Hematopoietic multipotent progenitor cell treated with erythropoietin and hydrocortisone succinate and interleukin-3 and kit ligand, for 8 days (in vitro differentiated cells): ENCODE measurements at regions not wholly inside any gene's neighbourhood (a gene's known extent, or its start where the extent isn't known, plus 50 kb on each side); places are given as distances from the start of the nearest gene placed in this dataset.
"Not testable (repeated sequence)": the region's sequence is repeated elsewhere in the genome, so short reads cannot be mapped to it uniquely, and the experiment has no call there.

Source experiments
- DNase-seq: peaks from one replicate; pipeline ENCODE4 v3.0.0-alpha.2; 2015

- no peak for DNase-seq
These were observed 862.2 kb upstream of the LRATD1 start for GRCh38 chr2:13770279-13770678.

DNA sequence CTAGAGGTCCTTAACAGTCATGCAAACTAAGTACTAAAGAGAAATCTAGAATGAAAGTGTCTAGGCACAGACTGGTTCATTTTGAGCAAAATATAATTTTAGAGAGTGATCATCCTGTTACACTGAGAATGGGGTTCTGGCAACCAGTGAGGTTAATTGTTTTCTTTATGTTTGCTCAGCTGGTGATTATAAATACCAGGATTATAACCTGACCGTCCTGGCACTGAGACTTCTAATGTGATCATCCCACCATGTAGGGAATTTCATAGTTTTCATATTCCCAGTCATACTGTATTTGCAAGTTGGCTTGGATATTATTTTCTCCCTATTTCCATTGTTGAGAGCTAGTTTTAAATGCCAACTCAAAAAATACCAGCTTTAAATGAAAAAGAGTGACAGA is 852.5 kb upstream of the LRATD1 start:
- DNase-seq, result no peak

- no peak for DNase-seq
These were observed 841.4 kb upstream of the LRATD1 start for GRCh38 chr2:13791019-13791547.

GRCh38 chr2:13806539-13806938 is 826.0 kb upstream of the LRATD1 start:
- no peak for DNase-seq

DNA sequence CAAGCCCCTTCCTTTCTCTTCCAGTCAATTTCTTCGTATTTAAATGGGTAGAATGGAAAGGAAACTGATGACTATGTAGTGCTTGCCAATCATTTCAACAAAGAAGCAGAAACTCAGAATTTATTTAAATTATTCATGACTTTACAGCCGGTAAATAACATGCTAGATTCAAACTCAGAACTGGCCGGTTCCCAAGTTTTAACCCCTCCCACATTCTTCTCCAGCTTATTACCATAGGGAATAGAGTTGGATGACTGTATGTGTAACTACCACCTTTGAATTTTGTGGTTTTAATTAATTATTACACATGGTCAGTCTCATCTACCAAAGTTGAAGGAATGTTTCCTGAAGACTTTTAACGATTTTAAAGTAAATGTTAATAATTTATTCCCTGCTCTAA is 819.3 kb upstream of the LRATD1 start:
- no peak for DNase-seq

- no peak for DNase-seq
These were observed 814.5 kb upstream of the LRATD1 start for GRCh38 chr2:13818002-13818401.

GRCh38 chr2:13819896-13820295 is 812.6 kb upstream of the LRATD1 start:
- no peak for DNase-seq

DNA sequence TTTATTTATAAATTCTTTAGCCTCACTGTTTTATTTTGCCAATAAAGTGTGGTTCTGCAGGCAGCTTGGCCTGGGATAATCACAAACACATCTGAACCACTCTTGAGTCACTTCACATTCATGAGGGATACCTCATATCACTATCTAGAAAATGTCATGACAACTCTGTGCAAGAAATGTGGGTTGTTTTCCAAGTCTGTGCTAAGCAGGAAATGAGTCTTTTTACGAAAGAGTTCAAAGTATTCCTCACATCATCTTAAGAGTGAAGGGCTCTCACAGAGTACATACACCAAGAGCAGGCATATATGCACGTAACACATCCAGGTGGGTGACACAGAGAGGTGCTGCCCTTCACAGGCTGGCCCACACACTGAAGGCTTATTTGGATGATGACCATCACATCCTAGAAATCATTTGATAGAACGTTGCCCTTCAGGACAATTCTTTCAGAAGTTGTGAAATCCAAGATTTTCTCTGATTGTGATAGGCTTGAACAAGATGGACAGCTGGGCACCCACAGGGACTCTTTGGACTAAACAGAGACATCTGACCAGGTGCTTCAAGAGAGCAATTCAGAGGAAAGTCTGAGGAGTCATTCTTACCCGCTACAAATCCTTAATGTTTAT is 811.1 kb upstream of the LRATD1 start:
- no peak for DNase-seq

GRCh38 chr2:13822365-13822764 is 810.2 kb upstream of the LRATD1 start:
- DNase-seq, result no peak

- DNase-seq, result no peak
These were observed 806.1 kb upstream of the LRATD1 start for GRCh38 chr2:13826314-13826853.

- DNase-seq, result no peak
These were observed 773.9 kb upstream of the LRATD1 start for GRCh38 chr2:13858626-13859025.

DNA sequence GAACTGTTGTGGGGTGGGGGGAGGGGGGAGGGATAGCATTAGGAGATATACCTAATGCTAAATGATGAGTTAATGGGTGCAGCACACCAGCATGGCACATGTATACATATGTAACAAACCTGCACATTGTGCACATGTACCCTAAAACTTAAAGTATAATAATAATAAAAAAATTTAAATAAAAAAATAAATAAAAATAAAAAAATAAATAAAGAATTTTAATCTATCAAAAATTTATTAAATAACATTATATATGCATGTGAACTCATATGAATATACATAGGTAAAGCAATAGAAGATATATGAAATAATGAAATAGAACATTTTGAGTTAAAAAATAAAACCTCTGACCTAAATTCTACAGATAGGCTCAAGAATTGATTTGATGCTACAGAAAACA is 764.2 kb upstream of the LRATD1 start:
- not testable (repeated sequence) for DNase-seq

- DNase-seq, result no peak
These were observed 756.0 kb upstream of the LRATD1 start for GRCh38 chr2:13876491-13877037.

- DNase-seq, result no peak
These were observed 754.9 kb upstream of the LRATD1 start for GRCh38 chr2:13877571-13877970.

DNA sequence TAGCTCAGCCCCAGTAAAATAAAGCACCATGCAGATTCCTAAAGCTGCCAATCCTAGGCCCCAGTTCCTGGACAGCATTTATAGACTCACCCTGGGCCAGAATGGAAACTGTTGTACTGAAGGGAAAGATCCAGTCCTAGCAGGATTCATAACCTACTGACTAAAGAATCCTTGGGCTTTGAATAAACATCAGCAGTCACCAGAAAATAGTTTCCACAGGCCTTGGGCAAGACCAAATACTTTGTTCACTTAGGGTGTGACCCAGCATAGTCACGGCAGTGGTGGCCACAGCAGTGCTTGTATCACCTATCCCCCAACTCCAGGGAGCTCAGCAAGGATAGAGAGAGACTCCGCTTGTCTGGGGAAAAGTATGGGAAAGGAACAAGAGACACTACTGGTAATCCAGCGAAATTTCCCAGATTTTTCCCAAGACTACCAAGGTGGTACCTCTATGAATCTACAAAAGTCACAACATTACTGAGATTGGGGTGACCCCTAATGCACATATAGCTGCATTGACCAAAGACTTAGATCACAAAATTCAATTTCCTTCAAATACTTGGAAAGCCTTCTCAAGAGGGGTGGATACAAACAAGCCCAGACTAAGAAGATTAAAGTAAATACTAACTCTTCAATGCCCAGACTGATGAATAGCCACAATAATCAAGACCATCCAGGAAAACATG is 748.1 kb upstream of the LRATD1 start:
- no peak for DNase-seq

DNA sequence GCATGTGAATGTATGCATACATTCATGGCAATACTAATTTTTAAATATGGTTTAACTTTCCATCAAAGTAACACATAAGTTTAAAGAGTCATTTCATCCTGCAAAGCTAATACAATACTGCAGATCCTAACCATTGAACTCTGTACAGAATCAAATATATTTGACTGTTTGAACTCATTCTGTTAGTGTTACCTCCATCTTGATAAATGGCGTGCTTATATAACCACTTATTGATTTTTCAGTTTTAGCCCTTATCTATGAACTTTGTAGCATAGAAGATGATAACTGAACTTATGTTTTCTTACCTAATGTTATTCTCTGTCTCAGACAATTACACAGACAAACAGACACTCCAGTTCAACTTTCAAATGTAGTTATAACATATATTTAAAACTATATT is 731.0 kb upstream of the LRATD1 start:
- no peak for DNase-seq

DNA sequence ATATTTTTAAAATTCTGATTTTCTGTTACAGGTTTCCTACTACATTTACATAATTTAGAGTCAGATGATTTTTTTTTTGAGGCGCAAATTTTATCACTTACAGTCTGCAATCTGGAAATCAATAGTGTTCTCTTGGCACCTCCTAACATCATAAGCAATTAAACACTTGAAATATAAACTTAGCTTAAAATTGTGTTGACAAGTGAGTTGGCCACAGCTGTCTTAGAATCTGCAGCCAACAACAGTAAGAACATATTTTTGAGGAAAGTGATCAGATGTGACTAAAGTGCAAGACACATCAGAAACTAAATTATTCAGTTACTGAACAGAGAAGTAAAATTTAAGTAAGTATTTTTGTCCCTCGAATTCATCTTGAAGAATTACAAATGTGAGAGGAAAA is 726.7 kb upstream of the LRATD1 start:
- DNase-seq, result no peak

- no peak for DNase-seq
These were observed 716.5 kb upstream of the LRATD1 start for GRCh38 chr2:13916066-13916465.

DNA sequence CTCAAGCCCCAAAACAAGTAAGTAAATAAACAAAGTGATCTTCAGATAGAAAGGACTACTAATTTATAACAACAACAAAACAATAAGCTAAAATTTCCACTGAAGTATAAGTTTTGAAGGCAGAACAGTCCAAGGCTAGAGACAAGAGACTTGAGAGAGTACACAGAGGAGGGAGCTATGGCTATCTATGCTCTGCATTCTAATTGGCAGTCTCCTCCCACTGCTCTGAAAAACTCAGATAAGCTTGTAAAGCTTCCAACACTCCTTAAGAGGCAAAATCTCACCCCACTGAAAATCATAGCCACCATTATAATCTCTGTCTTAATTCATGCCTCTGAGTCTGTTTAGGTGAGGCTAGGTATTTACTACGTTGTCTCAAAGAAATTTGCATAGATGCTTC is 714.6 kb upstream of the LRATD1 start:
- no peak for DNase-seq

DNA sequence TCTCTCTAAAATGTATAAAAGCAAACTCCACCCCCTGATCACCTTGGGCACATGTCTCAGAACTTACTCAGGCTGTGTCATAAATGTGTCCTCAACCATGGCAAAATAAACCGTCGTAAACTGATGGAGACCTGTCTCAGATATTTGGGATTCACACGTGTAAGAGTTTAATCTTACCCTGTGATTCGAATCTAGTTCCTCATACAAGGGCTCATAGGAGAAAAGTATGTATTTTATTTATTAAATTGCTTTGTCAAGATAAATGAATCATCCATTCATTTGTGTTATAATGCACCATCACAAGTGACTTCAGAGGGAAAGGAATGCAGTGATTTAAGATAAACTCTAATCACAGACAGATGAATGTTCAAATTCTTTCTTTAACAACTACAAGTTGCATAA is 712.5 kb upstream of the LRATD1 start:
- no peak for DNase-seq

GRCh38 chr2:13921245-13921644 is 711.3 kb upstream of the LRATD1 start:
- no peak for DNase-seq

GRCh38 chr2:13923823-13924222 is 708.7 kb upstream of the LRATD1 start:
- no peak for DNase-seq

GRCh38 chr2:13942111-13942510 is 690.4 kb upstream of the LRATD1 start:
- no peak for DNase-seq

DNA sequence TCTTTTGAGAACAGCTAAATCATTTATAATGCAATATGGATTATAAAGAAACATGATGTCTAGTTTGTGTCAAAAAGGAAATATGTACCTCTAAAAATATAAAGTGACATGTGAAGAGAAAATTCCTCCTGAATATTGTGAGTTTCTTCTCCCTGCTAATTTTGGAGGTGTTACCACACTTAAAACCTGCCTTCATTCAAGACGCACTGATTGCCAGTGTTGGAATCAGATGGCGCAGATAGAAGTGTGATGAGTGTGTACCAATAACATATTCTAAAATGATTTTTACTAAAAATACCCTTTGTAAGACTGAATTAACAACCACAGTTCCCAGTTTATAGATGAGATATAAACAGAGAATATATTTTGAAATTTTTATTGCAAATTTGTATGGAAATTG is 681.8 kb upstream of the LRATD1 start:
- DNase-seq, result no peak
